Right hindlimb (tissue), 1 donor: ENCODE measurements at regions not wholly inside any gene's neighbourhood (a gene's known extent, or its start where the extent isn't known, plus 50 kb on each side); places are given as distances from the start of the nearest gene placed in this dataset.
"Not testable (repeated sequence)": the region's sequence is repeated elsewhere in the genome, so short reads cannot be mapped to it uniquely, and the experiment has no call there.

ENCODE experiments used
- DNase-seq: peaks from one replicate; pipeline ENCODE4 v3.0.0-alpha.2; 2018

- DNase-seq = no peak
These were observed 99.6 kb downstream of the SLC25A47 start for GRCh38 chr14:100422556-100423316.

- DNase-seq = no peak
These were observed 100.3 kb downstream of the SLC25A47 start for GRCh38 chr14:100423317-100424010.

GRCh38 chr14:100424504-100425428 is 101.6 kb downstream of the SLC25A47 start:
- no peak for DNase-seq

GRCh38 chr14:100425429-100425827 is 102.3 kb downstream of the SLC25A47 start:
- no peak for DNase-seq

GRCh38 chr14:100426314-100426713 is 103.2 kb downstream of the SLC25A47 start:
- DNase-seq = no peak

GRCh38 chr14:100427166-100427565 is 104.0 kb downstream of the SLC25A47 start:
- DNase-seq = no peak

- DNase-seq = no peak
These were observed 105.6 kb downstream of the SLC25A47 start for GRCh38 chr14:100428727-100429126.

- DNase-seq = no peak
These were observed 106.4 kb downstream of the SLC25A47 start for GRCh38 chr14:100429537-100429936.

- no peak for DNase-seq
These were observed 107.4 kb downstream of the SLC25A47 start for GRCh38 chr14:100430571-100430970.

- DNase-seq = not testable (repeated sequence)
These were observed 108.3 kb downstream of the SLC25A47 start for GRCh38 chr14:100431461-100431860.

- DNase-seq = no peak
These were observed 109.7 kb downstream of the SLC25A47 start for GRCh38 chr14:100432652-100433427.

- no peak for DNase-seq
These were observed 110.3 kb downstream of the SLC25A47 start for GRCh38 chr14:100433428-100433814.

GRCh38 chr14:100434033-100434601 is 111.0 kb downstream of the SLC25A47 start:
- DNase-seq = no peak

GRCh38 chr14:100434911-100435438 is 111.8 kb downstream of the SLC25A47 start:
- DNase-seq = no peak

- DNase-seq = no peak
These were observed 112.3 kb downstream of the SLC25A47 start for GRCh38 chr14:100435459-100435858.

GRCh38 chr14:100436745-100437406 is 113.7 kb downstream of the SLC25A47 start:
- no peak for DNase-seq

GRCh38 chr14:100438271-100438670 is 115.1 kb downstream of the SLC25A47 start:
- DNase-seq = no peak

GRCh38 chr14:100438678-100439592 is 115.8 kb downstream of the SLC25A47 start:
- DNase-seq = no peak

- no peak for DNase-seq
These were observed 116.6 kb downstream of the SLC25A47 start for GRCh38 chr14:100439781-100440180.

- DNase-seq = peak; percentile 82
These were observed 117.1 kb downstream of the SLC25A47 start for GRCh38 chr14:100440207-100440631.
